ENCODE measurements at regions not wholly inside any gene's neighbourhood (a gene's known extent, or its start where the extent isn't known, plus 50 kb on each side); places are given as distances from the start of the nearest gene placed in this dataset.

DNA sequence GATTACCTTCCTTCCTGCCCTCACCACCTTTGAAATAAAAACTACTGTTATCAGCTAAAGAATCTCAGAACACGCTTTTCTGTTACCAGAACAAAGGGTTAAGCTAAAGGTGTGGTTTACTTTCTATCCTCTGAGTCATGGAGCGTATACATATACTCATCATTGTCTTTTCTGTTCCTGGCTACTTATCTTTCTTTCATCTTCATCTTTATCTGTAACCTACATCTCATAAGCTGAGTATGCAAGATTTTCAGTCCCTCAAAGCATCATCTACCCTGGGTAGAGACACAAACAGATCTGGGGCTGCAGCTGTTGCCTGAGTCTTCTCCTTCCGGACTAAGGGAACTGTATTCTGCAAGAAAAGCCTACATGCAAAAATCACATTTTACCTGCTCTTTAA, 75.6 kb downstream of the LMO4 start:
- Histone ChIP-seq H3K9ac (ENCODE audit: insufficient read depth, low read length, poor library complexity, severe bottlenecking) (no peak overlapping the region), H3K4me3 (replicated peaks in 1 of 3; ENCODE audit: low read depth in 2 of 3, low read length in 3 of 3) (no peak overlapping the region), H3K27me3 (ENCODE audit: control insufficient read depth in 2 of 2, insufficient read depth in 2 of 2, low read length in 2 of 2) (no peaks in the 10 kb centered on the region), H4K20me1 (ENCODE audit: insufficient read depth, low read length) (no peaks in the 10 kb centered on the region), H3K9me3 (replicated peaks in 1 of 2; ENCODE audit: control insufficient read depth in 1 of 2, insufficient read depth in 1 of 2, low read length in 2 of 2) (no peaks in the 10 kb centered on the region), H3K36me3 (replicated peaks in 1 of 2; ENCODE audit: control insufficient read depth in 1 of 2, insufficient read depth in 2 of 2, low read length in 2 of 2) (no peaks in the 10 kb centered on the region), H2AFZ (ENCODE audit: insufficient read depth, low read depth, low read length, poor library complexity, severe bottlenecking) (no peak overlapping the region), H3K27ac (ENCODE audit: low read depth in 1 of 2, low read length in 2 of 2) (no peak overlapping the region), H3K4me1 (ENCODE audit: control insufficient read depth in 1 of 2, insufficient read depth in 2 of 2, low read length in 2 of 2) (peaks cover 17 to 25% of the 10 kb centered on the region in 2 donors), H3K79me2 (ENCODE audit: insufficient read depth, low read length) (no peaks in the 10 kb centered on the region), H3K4me2 (replicated peaks; ENCODE audit: extremely low read depth, low read length, poor library complexity, severe bottlenecking) (no peak overlapping the region)
- H3K27me3 Mint-ChIP-seq (ENCODE audit: low read depth in 3 of 3): peaks cover 0 to 5% (median 0%) of the 10 kb centered on the region in 3 donors
- WGBS (ENCODE audit: insufficient coverage): no CpG with 5 or more reads among the region's 3 CpGs
- intact Hi-C loops (cut with micrococcal nuclease): no loop called here
- H3K36me3 Mint-ChIP-seq: no peaks in the 10 kb centered on the region
- H3K4me3 Mint-ChIP-seq: no peak overlapping the region
- H3K9me3 Mint-ChIP-seq: peaks cover 0 to 5% (median 0%) of the 10 kb centered on the region in 7 donors
- no peak overlapping the region for H3K27ac Mint-ChIP-seq
- DNase-seq: no peak
- H3K4me1 Mint-ChIP-seq: peaks cover 27% of the 10 kb centered on the region
- TF ChIP-seq, protein P1, sequence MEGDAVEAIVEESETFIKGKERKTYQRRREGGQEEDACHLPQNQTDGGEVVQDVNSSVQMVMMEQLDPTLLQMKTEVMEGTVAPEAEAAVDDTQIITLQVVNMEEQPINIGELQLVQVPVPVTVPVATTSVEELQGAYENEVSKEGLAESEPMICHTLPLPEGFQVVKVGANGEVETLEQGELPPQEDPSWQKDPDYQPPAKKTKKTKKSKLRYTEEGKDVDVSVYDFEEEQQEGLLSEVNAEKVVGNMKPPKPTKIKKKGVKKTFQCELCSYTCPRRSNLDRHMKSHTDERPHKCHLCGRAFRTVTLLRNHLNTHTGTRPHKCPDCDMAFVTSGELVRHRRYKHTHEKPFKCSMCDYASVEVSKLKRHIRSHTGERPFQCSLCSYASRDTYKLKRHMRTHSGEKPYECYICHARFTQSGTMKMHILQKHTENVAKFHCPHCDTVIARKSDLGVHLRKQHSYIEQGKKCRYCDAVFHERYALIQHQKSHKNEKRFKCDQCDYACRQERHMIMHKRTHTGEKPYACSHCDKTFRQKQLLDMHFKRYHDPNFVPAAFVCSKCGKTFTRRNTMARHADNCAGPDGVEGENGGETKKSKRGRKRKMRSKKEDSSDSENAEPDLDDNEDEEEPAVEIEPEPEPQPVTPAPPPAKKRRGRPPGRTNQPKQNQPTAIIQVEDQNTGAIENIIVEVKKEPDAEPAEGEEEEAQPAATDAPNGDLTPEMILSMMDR (IDR thresholded peaks at IDR 0.05): no peak

DNA sequence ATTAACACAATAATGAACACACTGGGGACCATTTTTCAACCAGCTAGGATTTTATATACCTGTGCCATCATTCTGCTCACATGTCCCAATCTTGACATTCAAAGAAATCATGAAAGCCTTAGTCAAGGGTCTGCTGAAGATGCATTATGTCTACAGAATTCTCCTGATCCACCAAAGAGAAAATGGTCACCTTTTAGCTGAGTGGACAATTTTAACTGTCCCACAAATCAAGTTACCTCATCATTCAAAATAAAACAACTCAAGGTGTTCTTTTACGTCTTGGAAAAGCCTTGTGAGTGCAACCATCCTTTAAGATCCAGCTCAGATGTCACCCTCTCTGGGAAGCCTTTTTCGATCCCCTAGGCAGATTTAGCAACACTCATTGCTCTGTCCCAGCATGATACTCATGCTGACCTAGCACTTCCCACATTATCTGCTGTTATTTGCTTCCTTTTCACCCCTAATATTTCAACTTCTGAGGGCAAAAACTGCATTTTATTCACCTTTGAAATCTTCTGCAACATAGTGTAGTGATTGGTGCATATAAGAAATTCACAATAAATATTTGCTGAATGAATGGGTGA, 80.1 kb downstream of the LMO4 start:
- H3K36me3 Mint-ChIP-seq: no peaks in the 10 kb centered on the region

More for the DNA sequence above, 80.1 kb downstream of the LMO4 start:
- Histone ChIP-seq H3K79me2 (ENCODE audit: insufficient read depth, low read length) (no peaks in the 10 kb centered on the region), H3K9ac (ENCODE audit: insufficient read depth, low read length, poor library complexity, severe bottlenecking) (no peak overlapping the region), H3K27ac (ENCODE audit: low read depth in 1 of 2, low read length in 2 of 2) (no peak overlapping the region), H3K4me2 (replicated peaks; ENCODE audit: extremely low read depth, low read length, poor library complexity, severe bottlenecking) (no peak overlapping the region), H3K9me3 (replicated peaks in 1 of 2; ENCODE audit: control insufficient read depth in 1 of 2, insufficient read depth in 1 of 2, low read length in 2 of 2) (no peaks in the 10 kb centered on the region), H3K4me3 (replicated peaks in 1 of 3; ENCODE audit: low read depth in 2 of 3, low read length in 3 of 3) (no peak overlapping the region), H2AFZ (ENCODE audit: insufficient read depth, low read depth, low read length, poor library complexity, severe bottlenecking) (no peak overlapping the region), H3K27me3 (ENCODE audit: control insufficient read depth in 2 of 2, insufficient read depth in 2 of 2, low read length in 2 of 2) (no peaks in the 10 kb centered on the region), H4K20me1 (ENCODE audit: insufficient read depth, low read length) (no peaks in the 10 kb centered on the region), H3K4me1 (ENCODE audit: control insufficient read depth in 1 of 2, insufficient read depth in 2 of 2, low read length in 2 of 2) (peaks cover under 1 to 2% of the 10 kb centered on the region in 2 donors), H3K36me3 (replicated peaks in 1 of 2; ENCODE audit: control insufficient read depth in 1 of 2, insufficient read depth in 2 of 2, low read length in 2 of 2) (no peaks in the 10 kb centered on the region)
- H3K4me3 Mint-ChIP-seq: no peak overlapping the region
- intact Hi-C loops (cut with micrococcal nuclease): no loop called here
- H3K4me1 Mint-ChIP-seq: peaks cover 7% of the 10 kb centered on the region
- peaks cover 0 to 5% (median 2%) of the 10 kb centered on the region in 7 donors for H3K9me3 Mint-ChIP-seq
- DNase-seq: no peak
- 87% methylated on average over 2 of the region's 2 CpGs for WGBS (ENCODE audit: insufficient coverage)
- H3K27me3 Mint-ChIP-seq (ENCODE audit: low read depth in 3 of 3): peaks cover 0 to 4% (median 3%) of the 10 kb centered on the region in 3 donors
- TF ChIP-seq, protein P1 (IDR thresholded peaks at IDR 0.05): no peak
- H3K27ac Mint-ChIP-seq: no peak overlapping the region

Data from CD14-positive monocyte (primary cell).